ENCODE measurements at regions not wholly inside any gene's neighbourhood (a gene's known extent, or its start where the extent isn't known, plus 50 kb on each side); places are given as distances from the start of the nearest gene placed in this dataset.

GRCh38 chr1:239016337-239016736, 370.0 kb upstream of the CHRM3 start:
- TF ChIP-seq CSRNP3 (CRISPR knock-in tag; IDR thresholded peaks at IDR 0.05) (no peak), POU6F1 (CRISPR knock-in tag; IDR thresholded peaks at IDR 0.05; ENCODE audit: borderline replicate concordance, low read depth) (no peak), ZNF8 (CRISPR knock-in tag; IDR thresholded peaks at IDR 0.05) (no peak), OSR1 (CRISPR knock-in tag; IDR thresholded peaks at IDR 0.05) (no peak), TOX (CRISPR knock-in tag; IDR thresholded peaks at IDR 0.05; ENCODE audit: borderline replicate concordance) (no peak), ZNF70 (CRISPR knock-in tag; IDR thresholded peaks at IDR 0.05) (no peak), ZC3H10 (CRISPR knock-in tag; IDR thresholded peaks at IDR 0.05) (no peak), PPARA (CRISPR knock-in tag; IDR thresholded peaks at IDR 0.05; ENCODE audit: borderline replicate concordance) (no peak), ESRRG (CRISPR knock-in tag; IDR thresholded peaks at IDR 0.05) (no peak), ZFP3 (CRISPR knock-in tag; IDR thresholded peaks at IDR 0.05) (no peak), ARNTL (CRISPR knock-in tag; IDR thresholded peaks at IDR 0.05; ENCODE audit: borderline replicate concordance, low read depth) (no peak), BACH2 (CRISPR knock-in tag; IDR thresholded peaks at IDR 0.05; ENCODE audit: borderline replicate concordance) (no peak), RARB (CRISPR knock-in tag; IDR thresholded peaks at IDR 0.05) (no peak)
- no peak for ATAC-seq

- TF ChIP-seq ZFP3 (CRISPR knock-in tag; IDR thresholded peaks at IDR 0.05) (no peak), ARNTL (CRISPR knock-in tag; IDR thresholded peaks at IDR 0.05; ENCODE audit: borderline replicate concordance, low read depth) (no peak)
- ATAC-seq = no peak
These were observed 375.0 kb upstream of the CHRM3 start for GRCh38 chr1:239011382-239011781.

- no peak for TF ChIP-seq ZFP30 (CRISPR knock-in tag; IDR thresholded peaks at IDR 0.05)
- TF ChIP-seq TSHZ2 (CRISPR knock-in tag; IDR thresholded peaks at IDR 0.05) = no peak
- no peak for TF ChIP-seq ZC3H10 (CRISPR knock-in tag; IDR thresholded peaks at IDR 0.05)
- TF ChIP-seq BACH2 (CRISPR knock-in tag; IDR thresholded peaks at IDR 0.05; ENCODE audit: borderline replicate concordance) = no peak
- TF ChIP-seq PATZ1 (CRISPR knock-in tag; IDR thresholded peaks at IDR 0.05; ENCODE audit: borderline replicate concordance) = no peak
- TF ChIP-seq ARNTL (CRISPR knock-in tag; IDR thresholded peaks at IDR 0.05; ENCODE audit: borderline replicate concordance, low read depth) = no peak
- no peak for TF ChIP-seq ZNF70 (CRISPR knock-in tag; IDR thresholded peaks at IDR 0.05)
- no peak for TF ChIP-seq TCF4 (CRISPR knock-in tag; IDR thresholded peaks at IDR 0.05; ENCODE audit: borderline replicate concordance)
- TF ChIP-seq ZNF8 (CRISPR knock-in tag; IDR thresholded peaks at IDR 0.05) = no peak
- no peak for TF ChIP-seq CSRNP3 (CRISPR knock-in tag; IDR thresholded peaks at IDR 0.05)
- no peak for TF ChIP-seq RARB (CRISPR knock-in tag; IDR thresholded peaks at IDR 0.05)
- TF ChIP-seq POU6F1 (CRISPR knock-in tag; IDR thresholded peaks at IDR 0.05; ENCODE audit: borderline replicate concordance, low read depth) = no peak
- TF ChIP-seq CSDC2 (CRISPR knock-in tag; IDR thresholded peaks at IDR 0.05) = no peak
- TF ChIP-seq ESRRG (CRISPR knock-in tag; IDR thresholded peaks at IDR 0.05) = no peak
- TF ChIP-seq ZFP3 (CRISPR knock-in tag; IDR thresholded peaks at IDR 0.05) = no peak
- no peak for ATAC-seq
These were observed 377.8 kb upstream of the CHRM3 start for GRCh38 chr1:239008568-239008967.

All from SK-N-SH treated with all-trans-retinoic acid at 6 μM for 48 hours (cell line).